ENCODE measurements at regions not wholly inside any gene's neighbourhood (a gene's known extent, or its start where the extent isn't known, plus 50 kb on each side); places are given as distances from the start of the nearest gene placed in this dataset.

- no peak for DNase-seq
Observed at GRCh38 chr1:82525378-82525777, 724.6 kb downstream of the ADGRL2 start.

- no peak for DNase-seq
Observed at GRCh38 chr1:82520611-82521010, 719.9 kb downstream of the ADGRL2 start.

GRCh38 chr1:82517586-82517985 lies 716.9 kb downstream of the ADGRL2 start:
- peak in 17 of 58 donors; percentile 1 to 23 (median 3) for DNase-seq

GRCh38 chr1:82515650-82516049 lies 714.9 kb downstream of the ADGRL2 start:
- DNase-seq, result no peak

- no peak for DNase-seq
Observed at GRCh38 chr1:82511441-82511840, 710.7 kb downstream of the ADGRL2 start.

GRCh38 chr1:82510431-82510830 lies 709.7 kb downstream of the ADGRL2 start:
- no peak for DNase-seq

- DNase-seq, result no peak
Observed at GRCh38 chr1:82507011-82507410, 706.3 kb downstream of the ADGRL2 start.

GRCh38 chr1:82503822-82504221 lies 703.1 kb downstream of the ADGRL2 start:
- no peak for DNase-seq

- no peak for DNase-seq
Observed at GRCh38 chr1:82499022-82499421, 698.3 kb downstream of the ADGRL2 start.

- no peak for DNase-seq
Observed at GRCh38 chr1:82494117-82494516, 693.4 kb downstream of the ADGRL2 start.

- DNase-seq, result no peak
Observed at GRCh38 chr1:82492159-82492558, 691.4 kb downstream of the ADGRL2 start.

GRCh38 chr1:82491301-82492048 lies 690.7 kb downstream of the ADGRL2 start:
- no peak for DNase-seq

- no peak for DNase-seq
Observed at GRCh38 chr1:82487778-82488177, 687.0 kb downstream of the ADGRL2 start.

GRCh38 chr1:82486969-82487368 lies 686.2 kb downstream of the ADGRL2 start:
- no peak for DNase-seq

- DNase-seq, result no peak
Observed at GRCh38 chr1:82486468-82486867, 685.7 kb downstream of the ADGRL2 start.

- peak in 24 of 58 donors; percentile 0 to 41 (median 9) for DNase-seq
Observed at GRCh38 chr1:82485591-82486369, 685.0 kb downstream of the ADGRL2 start.

GRCh38 chr1:82483146-82483545 lies 682.4 kb downstream of the ADGRL2 start:
- no peak for DNase-seq

- no peak for DNase-seq
Observed at GRCh38 chr1:82478916-82479315, 678.2 kb downstream of the ADGRL2 start.

- no peak for DNase-seq
Observed at GRCh38 chr1:82472489-82473131, 671.9 kb downstream of the ADGRL2 start.

- DNase-seq, result no peak
Observed at GRCh38 chr1:82466891-82467290, 666.2 kb downstream of the ADGRL2 start.

- DNase-seq, result no peak
Observed at GRCh38 chr1:82466416-82466815, 665.7 kb downstream of the ADGRL2 start.

- DNase-seq, result no peak
Observed at GRCh38 chr1:82465024-82465423, 664.3 kb downstream of the ADGRL2 start.
